ENCODE measurements at regions not wholly inside any gene's neighbourhood (a gene's known extent, or its start where the extent isn't known, plus 50 kb on each side); places are given as distances from the start of the nearest gene placed in this dataset.
"Not testable (repeated sequence)": the region's sequence is repeated elsewhere in the genome, so short reads cannot be mapped to it uniquely, and the experiment has no call there.

DNA sequence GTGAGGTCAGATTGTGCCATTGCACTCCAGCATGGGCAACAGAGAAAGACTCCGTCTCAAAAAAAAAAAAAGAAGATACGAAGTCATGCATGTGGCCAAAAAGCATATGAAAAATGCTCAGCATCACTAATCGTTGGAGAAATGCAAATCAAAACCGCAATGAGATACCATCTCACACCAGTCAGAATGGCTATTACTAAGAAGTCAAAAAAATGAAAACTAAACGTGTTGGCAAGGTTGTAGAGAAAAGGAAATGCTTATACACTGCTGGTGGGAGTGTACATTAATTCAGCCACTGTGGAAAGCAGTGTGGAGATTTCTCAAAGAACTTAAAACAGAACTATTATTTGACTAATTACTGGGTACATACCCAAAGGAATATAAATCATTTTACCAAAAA, 156.1 kb upstream of the GRM7 start:
- TF ChIP-seq CTCF, POLR2A (IDR thresholded peaks at IDR 0.05): not testable (repeated sequence)

Measured in testis (tissue), 2 donors.